ENCODE measurements at regions not wholly inside any gene's neighbourhood (a gene's known extent, or its start where the extent isn't known, plus 50 kb on each side); places are given as distances from the start of the nearest gene placed in this dataset.

DNA sequence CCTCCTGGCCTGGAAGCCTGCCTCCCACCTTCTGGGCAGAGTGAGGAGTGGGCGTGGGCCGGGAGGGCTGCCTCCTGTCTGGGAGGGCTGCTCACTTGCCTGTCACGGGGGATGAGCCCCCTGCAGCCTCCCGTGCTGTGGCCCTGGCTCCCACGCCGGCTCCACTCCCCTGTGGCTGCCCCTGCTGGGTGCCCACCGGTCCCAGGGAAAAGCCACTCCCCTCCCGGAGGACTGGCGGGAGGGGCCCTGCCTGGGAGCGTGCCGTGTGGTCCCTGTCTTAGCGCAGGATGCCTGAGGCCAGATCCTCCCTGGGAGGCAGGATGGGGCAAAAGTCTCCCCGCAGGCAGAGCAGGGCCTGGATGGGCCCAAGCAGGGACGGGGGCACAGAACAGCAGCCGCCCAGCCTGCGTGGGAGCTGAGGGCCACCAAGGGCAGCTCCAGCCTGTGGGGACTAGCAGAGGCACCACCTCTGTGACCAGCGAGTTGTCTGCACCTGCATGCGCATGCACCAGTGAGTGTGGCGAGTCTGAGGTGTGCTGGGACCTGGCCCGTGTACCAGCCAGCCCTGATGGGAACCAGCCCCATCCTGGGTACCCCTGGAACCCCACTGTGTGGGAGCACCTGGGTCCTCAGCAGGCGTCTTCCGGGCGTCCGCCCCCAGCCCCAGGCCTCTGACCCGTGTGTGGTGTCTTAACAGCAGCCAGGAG, 339.9 kb downstream of the SEC14L1 start:
- no peak overlapping the region for H3K56ac ChIP-seq (replicated peaks; ENCODE audit: insufficient read length, low read depth, low read length)
- CTCF ChIA-PET (ENCODE audit: partially characterized antibody) = interaction anchor here (0.9 to 2.7 kb wide), 6 partner anchors 10 to 121 kb away, joined by 3 to 9 read pairs (median 4); no protein-coding TSS in a partner anchor
- POLR2A ChIA-PET (ENCODE audit: partially characterized antibody) = interaction anchor here (1.3 kb wide), 1 partner anchor 10 kb away, joined by 5 read pairs; no protein-coding TSS in a partner anchor
- H4K8ac ChIP-seq (ENCODE audit: extremely low read depth, insufficient read depth, low read length) = peak overlapping the region; percentile 72
- TF ChIP-seq ZNF274 (IDR thresholded peaks at IDR 0.05; ENCODE audit: borderline replicate concordance, extremely low read depth, low read length) = no peak
- no peak for TF ChIP-seq PHF8 (conservative IDR thresholded peaks at IDR 0.05; ENCODE audit: low read depth, low read length)
- TF ChIP-seq TBP (IDR thresholded peaks at IDR 0.05; ENCODE audit: low read depth, low read length) = no peak
- no peak for TF ChIP-seq SIX5 (IDR thresholded peaks at IDR 0.05; ENCODE audit: low read depth, low read length)
- TF ChIP-seq, protein P1, sequence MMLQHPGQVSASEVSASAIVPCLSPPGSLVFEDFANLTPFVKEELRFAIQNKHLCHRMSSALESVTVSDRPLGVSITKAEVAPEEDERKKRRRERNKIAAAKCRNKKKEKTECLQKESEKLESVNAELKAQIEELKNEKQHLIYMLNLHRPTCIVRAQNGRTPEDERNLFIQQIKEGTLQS (IDR thresholded peaks at IDR 0.05; ENCODE audit: insufficient read depth, low read depth, low read length) = no peak
- TF ChIP-seq CREB1 (IDR thresholded peaks at IDR 0.05) = no peak
- H3K18ac ChIP-seq (ENCODE audit: extremely low read depth, low read length) = peak overlapping the region; percentile 90
- no peak overlapping the region for H3K14ac ChIP-seq (ENCODE audit: insufficient read length)
- peaks cover 10 to 95% of the 10 kb centered on the region in 2 experiments for H3K79me2 ChIP-seq (ENCODE audit: control insufficient read depth in 1 of 2, insufficient read depth in 2 of 2, low read length in 2 of 2)
- no peak overlapping the region for H2BK120ac ChIP-seq (replicated peaks; ENCODE audit: low read depth, low read length)
- peak overlapping the region; percentile 87 for H2BK5ac ChIP-seq (ENCODE audit: low read depth, low read length)
- H3K4me1 ChIP-seq (replicated peaks in 1 of 4; ENCODE audit: control insufficient read depth in 3 of 4, insufficient read depth in 4 of 4, low read length in 3 of 4) = peaks cover 8 to 43% (median 30%) of the 10 kb centered on the region in 4 experiments
- no peak overlapping the region for H2BK15ac ChIP-seq (ENCODE audit: low read length)
- peak overlapping the region in 1 of 2 experiments; percentile 5; a peak in 2 of 4 replicates for H3K4me2 ChIP-seq (ENCODE audit: insufficient read depth in 1 of 2, low read depth in 2 of 2, low read length in 2 of 2)
- no peak overlapping the region for H3K4me3 ChIP-seq (ENCODE audit: extremely low read depth in 1 of 4, insufficient read depth in 2 of 4, low read depth in 3 of 4, low read length in 4 of 4)
- no peak overlapping the region for H2AFZ ChIP-seq (ENCODE audit: low read length)
- H3K23ac ChIP-seq (ENCODE audit: insufficient read length) = no peak overlapping the region
- peak overlapping the region; percentile 39; the same call in 1 of the 2 replicates for H2AK5ac ChIP-seq (ENCODE audit: low read depth, low read length)
- H3K9ac ChIP-seq (replicated peaks in 1 of 4; ENCODE audit: extremely low read depth in 1 of 4, low read depth in 3 of 4, low read length in 3 of 4) = peak overlapping the region in 2 of 4 experiments; percentile 13 to 32; a peak in 1 of 7 replicates
- H2BK12ac ChIP-seq (ENCODE audit: low read depth, low read length) = peak overlapping the region; percentile 75; the same call in 1 of the 2 replicates
- peaks cover 8 to 23% of the 10 kb centered on the region in 2 experiments for H4K20me1 ChIP-seq (replicated peaks in 1 of 2; ENCODE audit: control insufficient read depth in 1 of 2, insufficient read depth in 2 of 2, low read length in 2 of 2)
- WGBS, 2 experiments (ENCODE audit: extremely low coverage in 1 of 2, insufficient coverage in 1 of 2, insufficient read length in 1 of 2, insufficient replicate concordance in 2 of 2, low coverage in 1 of 2, low lambda C conversion rate in 2 of 2, missing lambda C conversion rate in 1 of 2) = 72% methylated on average over 21 of the region's 25 CpGs; no CpG with 5 or more reads in 1 of the 2 experiments
- FAIRE-seq (no peak), DNase-seq (ENCODE audit: low read depth in 1 of 2, low spot score in 2 of 2) (no peak)
- H3K79me1 ChIP-seq (ENCODE audit: low read depth, low read length) = peaks cover 29% of the 10 kb centered on the region
- no peak overlapping the region for H3K4ac ChIP-seq (replicated peaks; ENCODE audit: insufficient read length, low read depth, low read length)
- H3K27me3 ChIP-seq (replicated peaks in 1 of 4; ENCODE audit: control insufficient read depth in 3 of 4, extremely low read depth in 1 of 4, insufficient read depth in 3 of 4, low read length in 3 of 4) = no peaks in the 10 kb centered on the region
- peaks cover 15% of the 10 kb centered on the region; the same call in 1 of the 2 replicates for H3K23me2 ChIP-seq (ENCODE audit: low read depth, low read length)
- H2BK20ac ChIP-seq (ENCODE audit: low read length) = 0 out of 2 replicates have a peak overlapping the region, but pooled peaks have one; percentile 80
- H4K91ac ChIP-seq (replicated peaks; ENCODE audit: insufficient read length, low read length) = peak overlapping the region; percentile 52
- H3K27ac ChIP-seq (ENCODE audit: low read depth, low read length) = peak overlapping the region; percentile 71
- no peaks in the 10 kb centered on the region; a peak in 1 of 4 replicates for H3K9me3 ChIP-seq (ENCODE audit: insufficient read depth in 2 of 2, low read depth in 1 of 2, low read length in 1 of 2)
- peaks cover 8 to 22% (median 15%) of the 10 kb centered on the region in 4 experiments; a peak in 6 of 8 replicates for H3K36me3 ChIP-seq (ENCODE audit: control insufficient read depth in 2 of 4, insufficient read depth in 4 of 4, low read length in 3 of 4)
- peak overlapping the region; percentile 26 for H4K5ac ChIP-seq (ENCODE audit: insufficient read length, low read depth, low read length)
